Smooth muscle cell (in vitro differentiated cells): ENCODE measurements at regions not wholly inside any gene's neighbourhood (a gene's known extent, or its start where the extent isn't known, plus 50 kb on each side); places are given as distances from the start of the nearest gene placed in this dataset.

ENCODE experiments used
- DNase-seq: peaks from one replicate; lab custom pipeline; 2025; ENCODE audit not compliant: unreplicated experiment; lab: John Stamatoyannopoulos, UW
- H2AFZ ChIP-seq: fragments of 200-600 bp; sonication (generic); 2 replicates; pipeline ENCODE4 v1.6.0; 2016; ENCODE audit warnings: antibody characterized with exemption, low read depth, mild to moderate bottlenecking
- H3F3A ChIP-seq: fragments of 200-600 bp; sonication (generic); 2 replicates; pipeline ENCODE4 v1.6.0; 2017; ENCODE audit warnings: antibody characterized with exemption, low read depth
- H3K27ac ChIP-seq: fragments of 200-600 bp; sonication (generic); 2 replicates; pipeline ENCODE4 v1.5.1; 2016; ENCODE audit warnings: low read depth, mild to moderate bottlenecking
- H3K27me3 ChIP-seq: fragments of 200-600 bp; sonication (generic); 2 replicates; pipeline ENCODE4 v1.6.1; 2016; ENCODE audit warnings: low read depth, mild to moderate bottlenecking
- H3K36me3 ChIP-seq: fragments of 200-600 bp; sonication (generic); 2 replicates; pipeline ENCODE4 v1.5.1; 2016; ENCODE audit warnings: low read depth
- H3K4me1 ChIP-seq: fragments of 200-600 bp; sonication (generic); 2 replicates; pipeline ENCODE4 v1.5.1; 2016; ENCODE audit warnings: low read depth
- H3K4me2 ChIP-seq: fragments of 200-600 bp; sonication (generic); 2 replicates; pipeline ENCODE4 v1.6.0; 2016; ENCODE audit warnings: mild to moderate bottlenecking
- H3K4me3 ChIP-seq: fragments of 200-600 bp; sonication (generic); 2 replicates; pipeline ENCODE4 v1.5.1; 2016; ENCODE audit warnings: mild to moderate bottlenecking
- H3K79me2 ChIP-seq: fragments of 200-600 bp; sonication (generic); 2 replicates; pipeline ENCODE4 v1.6.0; 2016; ENCODE audit warnings: low read depth, mild to moderate bottlenecking
- H3K9ac ChIP-seq: fragments of 200-600 bp; sonication (generic); 2 replicates; pipeline ENCODE4 v1.6.0; 2016; ENCODE audit warnings: low read depth
- H3K9me3 ChIP-seq: fragments of 200-600 bp; sonication (generic); replicated peaks from 2 replicates; pipeline ENCODE4 v1.5.1; 2016; ENCODE audit warnings: low read depth
- H4K20me1 ChIP-seq: fragments of 200-600 bp; sonication (generic); 2 replicates; pipeline ENCODE4 v1.6.0; 2016; ENCODE audit warnings: low read depth
- WGBS: methylation state at CpG from one replicate; pipeline ENCODE4 v1.1.7; 2016; ENCODE audit warnings: low lambda C conversion rate; 5-methylcytosine and 5-hydroxymethylcytosine counted together
- TF ChIP-seq, protein P1 (sequence below): fragments of 200-600 bp; sonication (generic); IDR thresholded peaks from 2 replicates; pipeline ENCODE4 v1.5.1; 2017; ENCODE audit warnings: borderline replicate concordance, mild to moderate bottlenecking, antibody characterized with exemption; ENCODE audit not compliant: insufficient read depth, poor library complexity, severe bottlenecking

DNA sequence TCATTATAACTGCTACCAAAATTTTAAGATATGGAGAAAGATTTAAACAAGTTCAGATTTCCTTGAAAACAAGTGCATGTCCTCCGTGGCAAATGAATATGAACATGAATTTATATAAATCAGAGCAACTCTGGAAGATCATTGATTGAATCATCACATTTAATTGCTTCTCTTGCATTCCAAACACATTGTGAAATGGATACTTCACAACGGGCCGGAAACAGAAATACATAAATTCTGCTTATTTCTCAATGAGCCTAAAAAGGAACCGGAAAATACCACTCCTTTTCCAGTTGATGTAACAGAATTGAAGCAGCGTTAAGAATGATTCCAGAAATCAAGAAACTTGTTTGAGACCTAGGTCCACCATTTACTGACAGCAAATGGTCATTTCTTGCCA, 134.6 kb upstream of the BTN3A2 start:
- TF ChIP-seq, protein P1, sequence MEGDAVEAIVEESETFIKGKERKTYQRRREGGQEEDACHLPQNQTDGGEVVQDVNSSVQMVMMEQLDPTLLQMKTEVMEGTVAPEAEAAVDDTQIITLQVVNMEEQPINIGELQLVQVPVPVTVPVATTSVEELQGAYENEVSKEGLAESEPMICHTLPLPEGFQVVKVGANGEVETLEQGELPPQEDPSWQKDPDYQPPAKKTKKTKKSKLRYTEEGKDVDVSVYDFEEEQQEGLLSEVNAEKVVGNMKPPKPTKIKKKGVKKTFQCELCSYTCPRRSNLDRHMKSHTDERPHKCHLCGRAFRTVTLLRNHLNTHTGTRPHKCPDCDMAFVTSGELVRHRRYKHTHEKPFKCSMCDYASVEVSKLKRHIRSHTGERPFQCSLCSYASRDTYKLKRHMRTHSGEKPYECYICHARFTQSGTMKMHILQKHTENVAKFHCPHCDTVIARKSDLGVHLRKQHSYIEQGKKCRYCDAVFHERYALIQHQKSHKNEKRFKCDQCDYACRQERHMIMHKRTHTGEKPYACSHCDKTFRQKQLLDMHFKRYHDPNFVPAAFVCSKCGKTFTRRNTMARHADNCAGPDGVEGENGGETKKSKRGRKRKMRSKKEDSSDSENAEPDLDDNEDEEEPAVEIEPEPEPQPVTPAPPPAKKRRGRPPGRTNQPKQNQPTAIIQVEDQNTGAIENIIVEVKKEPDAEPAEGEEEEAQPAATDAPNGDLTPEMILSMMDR: no peak
- no peak for DNase-seq
- Histone ChIP-seq H3K27ac (no peak overlapping the region), H3K79me2 (no peaks in the 10 kb centered on the region), H3K4me3 (no peak overlapping the region), H4K20me1 (no peaks in the 10 kb centered on the region), H3K36me3 (no peaks in the 10 kb centered on the region), H3K9me3 (no peaks in the 10 kb centered on the region), H2AFZ (no peak overlapping the region), H3K4me2 (no peak overlapping the region), H3K27me3 (no peaks in the 10 kb centered on the region), H3K4me1 (peaks cover 14% of the 10 kb centered on the region), H3F3A (peaks cover 16% of the 10 kb centered on the region), H3K9ac (no peak overlapping the region)
- 94% methylated on average over 5 of the region's 5 CpGs for WGBS

DNA sequence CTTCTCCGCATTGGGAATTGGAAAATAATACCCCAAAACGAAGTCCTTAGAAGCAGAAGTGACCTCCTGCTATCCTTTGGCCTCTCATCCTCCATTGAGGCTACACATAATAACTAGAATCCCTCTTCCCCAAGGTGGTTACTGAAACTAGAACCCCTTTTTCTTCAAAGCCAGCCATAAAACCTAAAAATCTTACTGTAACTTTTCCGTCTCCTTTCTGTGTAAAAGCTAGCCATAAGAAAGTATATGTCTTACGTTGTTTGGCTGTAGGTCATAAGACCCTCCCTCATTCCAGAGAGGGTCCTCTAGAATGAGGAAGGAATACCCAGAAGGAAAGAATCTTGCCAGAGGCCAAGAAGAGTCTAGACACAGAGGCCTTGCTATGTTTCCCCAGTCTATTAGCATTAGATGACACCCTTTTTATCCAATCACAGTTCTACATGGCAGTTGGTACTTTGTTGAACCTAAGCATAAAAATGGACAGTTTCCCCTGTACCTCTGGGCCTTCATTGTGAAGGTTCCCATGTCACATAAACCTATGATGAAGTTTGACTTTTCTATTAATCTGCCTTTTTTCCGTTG, 133.9 kb upstream of the BTN3A2 start:
- Histone ChIP-seq H3K36me3 (no peaks in the 10 kb centered on the region), H3K27me3 (no peaks in the 10 kb centered on the region), H3K79me2 (no peaks in the 10 kb centered on the region), H4K20me1 (no peaks in the 10 kb centered on the region), H2AFZ (no peak overlapping the region), H3F3A (peaks cover 9% of the 10 kb centered on the region), H3K4me3 (no peak overlapping the region), H3K9me3 (no peaks in the 10 kb centered on the region), H3K27ac (no peak overlapping the region), H3K4me1 (peaks cover 11% of the 10 kb centered on the region), H3K9ac (no peak overlapping the region), H3K4me2 (no peak overlapping the region)
- 92% methylated on average over 5 of the region's 5 CpGs for WGBS
- TF ChIP-seq, protein P1: no peak
- no peak for DNase-seq

DNA sequence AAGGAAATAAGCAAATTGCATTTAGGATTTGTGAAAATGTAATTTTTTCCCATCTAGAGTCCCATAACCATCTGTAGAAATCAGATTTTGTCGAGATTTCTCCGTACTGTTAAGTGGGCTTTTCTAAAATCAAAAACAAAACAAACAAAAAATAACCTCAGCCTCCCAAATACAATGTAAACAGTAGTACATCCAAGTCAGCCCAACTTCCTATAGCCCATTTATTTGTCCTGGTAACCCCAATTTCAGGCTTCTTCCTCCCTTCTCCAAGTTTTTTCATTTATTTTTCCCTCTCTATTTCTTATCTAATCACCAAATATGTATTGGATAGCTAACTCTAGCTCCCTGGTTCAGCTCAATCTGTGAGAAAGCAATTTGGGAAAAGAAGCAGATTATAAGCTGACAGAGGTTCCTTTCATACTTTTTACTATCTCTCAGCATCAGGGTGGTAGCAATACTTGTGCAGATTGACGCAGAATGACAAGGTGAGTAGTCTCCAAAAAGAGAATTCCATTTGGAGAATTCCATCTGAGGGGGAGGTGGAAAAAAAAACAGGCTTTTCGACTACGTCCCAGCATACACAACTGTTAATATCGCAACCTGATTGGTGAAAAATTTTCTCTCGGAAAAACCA, 132.6 kb upstream of the BTN3A2 start:
- H3K9ac ChIP-seq: no peak overlapping the region
- WGBS: 67% methylated on average over 7 of the region's 7 CpGs
- H3K4me1 ChIP-seq: peaks cover 11% of the 10 kb centered on the region
- no peaks in the 10 kb centered on the region for H3K27me3 ChIP-seq
- peak overlapping the region; percentile 63 for H3K4me3 ChIP-seq
- no peaks in the 10 kb centered on the region for H3K36me3 ChIP-seq
- H3K9me3 ChIP-seq: no peaks in the 10 kb centered on the region
- no peak for DNase-seq
- H4K20me1 ChIP-seq: no peaks in the 10 kb centered on the region
- H2AFZ ChIP-seq: peak overlapping the region; percentile 76
- no peak overlapping the region for H3K27ac ChIP-seq
- H3K4me2 ChIP-seq: peak overlapping the region; percentile 97
- TF ChIP-seq, protein P1: no peak
- H3K79me2 ChIP-seq: no peaks in the 10 kb centered on the region
- H3F3A ChIP-seq: peaks cover 3% of the 10 kb centered on the region
